Activated T-cell treated with anti-CD3 and anti-CD28 coated beads for 1 hour (primary cell): ENCODE measurements at regions not wholly inside any gene's neighbourhood (a gene's known extent, or its start where the extent isn't known, plus 50 kb on each side); places are given as distances from the start of the nearest gene placed in this dataset.

Source experiments
- DNase-seq: peaks from one replicate; pipeline ENCODE4 v3.0.0-alpha.2; 2020; ENCODE audit warnings: low read depth

- no peak for DNase-seq
Measured at GRCh38 chr6:140908505-140908904, 1224.2 kb upstream of the GJE1 start.

DNA sequence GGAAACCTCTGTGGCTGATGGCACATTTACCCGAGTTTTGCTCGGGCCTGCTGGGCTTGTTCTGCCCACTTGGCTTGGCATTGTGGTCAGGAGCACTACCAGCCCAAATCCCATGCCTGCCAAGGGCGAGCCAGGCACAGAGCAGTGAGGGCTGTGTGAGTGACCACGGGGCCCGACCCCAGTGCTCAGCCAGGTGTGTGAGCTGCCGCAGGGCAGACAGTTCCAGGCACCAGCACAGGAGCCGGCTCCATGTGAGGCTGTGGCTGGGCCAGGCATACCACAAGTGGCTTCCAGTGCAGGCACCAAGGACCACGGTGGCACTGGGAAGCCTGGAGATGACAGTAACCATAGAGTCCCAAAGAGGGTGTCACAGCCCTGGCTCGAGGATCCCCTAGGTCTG is 1225.5 kb upstream of the GJE1 start:
- no peak for DNase-seq

GRCh38 chr6:140905724-140906123 is 1227.0 kb upstream of the GJE1 start:
- DNase-seq = no peak

DNA sequence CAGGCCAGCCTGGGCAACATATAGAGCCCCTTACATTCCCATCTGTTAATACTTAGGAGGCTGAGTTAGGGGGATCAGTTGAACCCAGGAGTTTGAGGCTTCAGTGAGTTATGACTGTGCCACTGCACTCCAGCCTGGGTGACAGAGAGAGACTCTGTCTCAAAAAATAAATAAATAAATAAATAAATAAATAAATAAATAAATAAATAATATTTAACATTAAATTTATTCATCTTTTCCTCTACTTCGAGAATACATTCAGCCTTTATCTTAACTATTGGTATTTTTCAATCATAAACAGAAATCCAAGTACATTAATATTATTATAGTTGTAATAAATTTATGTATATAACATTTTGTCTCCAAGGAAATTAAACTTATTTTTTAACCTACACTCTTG is 1227.7 kb upstream of the GJE1 start:
- no peak for DNase-seq

- no peak for DNase-seq
Measured at GRCh38 chr6:140897804-140898573, 1234.7 kb upstream of the GJE1 start.

GRCh38 chr6:140897349-140897748 is 1235.4 kb upstream of the GJE1 start:
- DNase-seq = no peak

GRCh38 chr6:140893432-140893831 is 1239.3 kb upstream of the GJE1 start:
- no peak for DNase-seq

- DNase-seq = no peak
Measured at GRCh38 chr6:140879946-140880345, 1252.8 kb upstream of the GJE1 start.

DNA sequence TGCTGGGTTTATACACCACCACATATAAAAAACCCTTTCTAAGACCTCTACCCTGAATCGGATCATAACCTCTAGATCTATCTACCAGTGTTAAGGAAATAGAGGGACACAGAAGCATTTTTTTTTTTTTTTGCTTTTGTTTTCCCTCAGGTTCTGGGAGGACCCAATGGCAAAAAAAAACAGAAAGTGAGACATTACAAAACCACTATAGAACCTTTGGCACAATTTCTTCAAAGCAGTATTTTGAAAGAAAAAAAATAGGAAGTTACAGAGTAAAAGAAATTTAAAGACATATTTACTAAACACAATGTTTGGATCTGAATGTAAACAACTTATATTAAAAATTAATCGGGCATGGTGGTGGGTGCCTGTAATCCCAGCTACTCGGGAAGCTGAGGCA is 1258.7 kb upstream of the GJE1 start:
- no peak for DNase-seq

DNA sequence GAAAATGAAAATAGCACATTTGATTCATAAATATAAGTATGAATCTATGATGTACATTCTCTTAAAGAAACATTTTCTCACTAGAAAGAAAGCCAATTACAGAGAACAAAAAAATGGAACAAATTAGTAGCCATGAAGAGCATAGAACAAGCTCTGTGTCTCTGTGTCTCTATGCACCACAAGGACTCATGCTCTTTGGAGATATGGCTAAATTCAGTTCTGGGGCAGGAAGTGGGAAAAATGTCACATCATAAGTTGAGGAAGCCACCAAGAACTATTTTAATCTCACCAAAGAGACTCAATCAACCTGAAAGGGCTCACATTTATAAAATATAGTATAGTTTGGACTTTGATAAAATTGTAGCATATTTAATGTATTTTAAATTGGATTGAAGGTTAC is 1259.8 kb upstream of the GJE1 start:
- no peak for DNase-seq

GRCh38 chr6:140871911-140872310 is 1260.8 kb upstream of the GJE1 start:
- DNase-seq = no peak

DNA sequence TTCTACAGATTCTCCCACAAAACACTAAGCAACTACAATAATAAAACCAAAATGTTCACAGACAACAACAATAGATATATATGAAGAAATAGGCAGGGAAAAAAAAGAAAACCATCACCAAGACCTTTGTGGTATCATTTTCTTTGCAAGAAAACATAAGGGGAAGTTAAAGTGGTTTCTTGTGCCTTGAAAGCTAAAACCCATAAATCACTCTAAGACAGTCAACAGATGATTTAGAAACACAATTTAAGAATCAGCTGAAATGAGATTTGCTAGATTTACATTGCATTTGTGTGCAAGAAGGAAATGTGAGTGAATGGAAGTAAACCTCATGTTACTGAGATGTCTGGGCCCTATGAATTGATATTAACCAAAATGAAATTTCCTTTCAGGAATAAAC is 1265.4 kb upstream of the GJE1 start:
- DNase-seq = no peak

GRCh38 chr6:140858381-140858971 is 1274.2 kb upstream of the GJE1 start:
- DNase-seq = no peak

DNA sequence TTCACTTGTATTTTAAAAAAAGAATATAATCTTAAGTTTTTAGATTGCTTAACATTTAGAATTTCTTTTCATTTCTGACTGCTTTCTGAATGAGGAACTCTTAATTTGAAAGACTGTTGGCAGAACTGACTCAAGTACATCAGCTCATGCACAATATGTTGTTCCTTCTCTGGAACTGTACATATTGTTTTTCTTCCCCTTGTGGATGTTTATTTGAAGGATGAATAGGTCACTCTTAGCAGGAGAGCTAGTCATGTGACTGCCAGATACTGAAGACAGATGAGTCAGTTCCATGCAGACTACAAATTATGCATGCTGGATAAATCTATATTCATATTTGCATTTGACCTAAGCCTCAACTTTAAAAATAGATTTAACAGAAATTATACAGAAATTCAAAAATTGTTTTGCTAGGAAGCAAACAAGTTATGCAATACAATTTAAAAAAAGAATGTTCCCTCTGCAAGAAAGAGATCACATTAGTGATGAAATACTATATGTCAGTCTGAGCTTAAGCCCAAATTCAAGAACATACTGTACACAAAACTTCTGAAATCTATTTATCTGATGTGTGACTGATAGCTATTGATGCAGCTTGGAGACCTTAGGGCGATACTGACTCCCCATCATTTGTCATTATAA is 1274.9 kb upstream of the GJE1 start:
- DNase-seq = no peak

DNA sequence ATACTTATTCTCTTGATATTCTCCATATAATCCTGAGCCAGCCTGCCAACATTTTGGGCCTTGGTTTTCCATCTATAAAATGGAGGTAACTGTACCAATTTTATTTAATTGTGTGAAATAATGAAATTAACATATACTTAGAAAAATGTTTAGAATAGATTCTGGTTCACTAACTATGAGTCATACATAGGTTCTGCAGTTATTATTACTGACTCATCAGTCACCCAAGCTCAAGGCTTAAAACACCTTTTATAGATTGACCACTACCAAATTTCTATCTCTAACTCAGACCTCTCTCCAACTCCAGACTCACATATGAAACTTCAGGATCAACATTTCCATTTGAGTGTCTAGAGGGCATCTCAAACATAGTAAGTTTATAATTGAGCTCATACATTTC is 1277.2 kb upstream of the GJE1 start:
- no peak for DNase-seq

GRCh38 chr6:140854318-140854717 is 1278.4 kb upstream of the GJE1 start:
- no peak for DNase-seq

GRCh38 chr6:140850438-140850837 is 1282.3 kb upstream of the GJE1 start:
- no peak for DNase-seq

GRCh38 chr6:140849456-140849855 is 1283.3 kb upstream of the GJE1 start:
- DNase-seq = no peak

DNA sequence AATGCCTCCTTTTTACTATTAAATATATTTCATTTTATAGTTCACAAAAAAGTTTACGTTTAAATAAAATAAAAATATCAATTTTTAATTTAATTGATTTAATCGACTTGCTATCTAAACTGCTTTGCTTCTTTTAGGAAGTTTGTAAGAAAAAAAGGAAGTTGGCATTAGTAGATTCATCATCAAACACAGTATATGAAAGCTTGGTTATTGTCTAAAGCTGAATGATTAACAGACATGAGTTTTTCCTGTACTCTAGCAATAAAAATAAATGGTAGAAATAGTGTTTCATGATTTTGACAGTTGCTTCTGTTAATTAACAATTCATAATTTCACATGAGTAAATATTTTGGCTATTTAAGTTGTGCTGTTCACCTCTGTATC is 1285.5 kb upstream of the GJE1 start:
- DNase-seq = no peak

DNA sequence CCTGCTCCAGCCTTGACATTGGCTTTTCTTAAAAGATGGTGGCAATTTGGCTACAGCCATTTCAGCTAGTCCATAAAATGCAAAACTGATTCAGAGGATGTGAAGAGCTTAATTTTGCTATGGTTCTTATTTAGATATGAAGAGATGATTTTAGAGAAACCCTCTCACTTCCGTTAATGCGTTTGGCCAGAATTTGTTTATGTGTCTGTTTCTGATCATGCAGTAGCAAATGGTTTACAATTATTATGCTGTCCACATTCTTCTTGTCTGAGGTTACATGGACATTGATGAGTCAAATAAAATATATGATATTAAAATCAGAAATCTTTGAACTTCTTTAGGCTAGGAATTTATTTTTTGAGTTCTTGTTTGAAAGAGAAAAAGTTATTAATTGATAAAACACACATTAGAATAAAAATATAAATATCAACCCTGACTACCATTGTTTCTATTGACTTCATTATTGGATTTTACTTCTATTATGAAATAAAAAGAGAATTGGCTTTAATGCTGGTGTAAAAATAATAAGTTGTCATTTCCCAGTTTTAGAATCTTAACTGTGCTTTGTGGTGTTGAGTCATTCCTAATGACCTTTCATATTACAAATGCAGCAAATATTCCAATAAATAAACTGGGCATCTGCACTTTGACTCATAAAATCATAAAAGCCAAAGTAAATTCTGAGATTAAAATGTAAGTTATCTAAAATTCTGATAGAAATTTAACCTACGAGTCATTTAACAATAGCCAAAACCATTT is 1286.0 kb upstream of the GJE1 start:
- DNase-seq = no peak

GRCh38 chr6:140845701-140846100 is 1287.0 kb upstream of the GJE1 start:
- no peak for DNase-seq

GRCh38 chr6:140844167-140844566 is 1288.6 kb upstream of the GJE1 start:
- DNase-seq = no peak

DNA sequence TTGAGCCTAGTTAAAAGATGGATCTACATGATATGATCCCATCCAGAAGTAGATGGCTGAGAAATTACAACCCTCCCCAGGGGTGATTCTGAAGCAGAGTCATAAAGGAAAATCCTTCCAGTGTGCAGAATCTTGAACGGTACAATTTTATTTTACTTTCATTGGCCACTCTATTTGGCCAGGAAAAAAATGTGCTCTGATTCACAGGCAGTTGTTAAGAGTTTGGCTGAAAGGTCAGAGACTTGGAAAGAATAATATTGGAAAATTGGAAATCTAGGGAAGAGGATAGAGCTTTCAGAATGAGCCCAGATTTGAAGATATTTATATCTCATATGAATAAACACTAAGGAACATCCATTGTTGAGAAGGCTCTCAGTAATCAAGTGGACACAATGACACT is 1299.3 kb upstream of the GJE1 start:
- DNase-seq = no peak
